ENCODE measurements at regions not wholly inside any gene's neighbourhood (a gene's known extent, or its start where the extent isn't known, plus 50 kb on each side); places are given as distances from the start of the nearest gene placed in this dataset.

- TF ChIP-seq EZH2phosphoT487 (conservative IDR thresholded peaks at IDR 0.05; ENCODE audit: low read length) (no peak), CTCF (IDR thresholded peaks at IDR 0.05; ENCODE audit: insufficient read depth, low read length, poor library complexity, severe bottlenecking) (no peak)
- H3K9me2 ChIP-seq (replicated peaks; ENCODE audit: insufficient read depth, low read length): no peaks in the 10 kb centered on the region; the same call in 1 of the 2 replicates
- no peak overlapping the region for H3K4me3 ChIP-seq (ENCODE audit: insufficient read depth, low read length, poor library complexity, severe bottlenecking)
- no peak overlapping the region for H3K4me2 ChIP-seq (ENCODE audit: low read depth, low read length, poor library complexity, severe bottlenecking)
- H3F3A ChIP-seq (ENCODE audit: insufficient read depth): no peaks in the 10 kb centered on the region
- no peaks in the 10 kb centered on the region for H4K20me1 ChIP-seq (ENCODE audit: low read depth, low read length)
- no peaks in the 10 kb centered on the region for H3K27me3 ChIP-seq (ENCODE audit: low read length)
- no peak overlapping the region for H3K9ac ChIP-seq (ENCODE audit: low read length)
- no peak overlapping the region for H3K27ac ChIP-seq (ENCODE audit: low read depth, low read length)
- no peaks in the 10 kb centered on the region for H3K79me2 ChIP-seq (ENCODE audit: insufficient read depth, low read length)
- H3K9me3 ChIP-seq (ENCODE audit: insufficient read depth, low read length): no peaks in the 10 kb centered on the region
- H3K36me3 ChIP-seq (ENCODE audit: low read length): no peaks in the 10 kb centered on the region
- H2AFZ ChIP-seq (ENCODE audit: low read depth, low read length, severe bottlenecking): no peak overlapping the region
These were observed 263.8 kb upstream of the LCORL start for GRCh38 chr4:18285357-18285756.

DNA sequence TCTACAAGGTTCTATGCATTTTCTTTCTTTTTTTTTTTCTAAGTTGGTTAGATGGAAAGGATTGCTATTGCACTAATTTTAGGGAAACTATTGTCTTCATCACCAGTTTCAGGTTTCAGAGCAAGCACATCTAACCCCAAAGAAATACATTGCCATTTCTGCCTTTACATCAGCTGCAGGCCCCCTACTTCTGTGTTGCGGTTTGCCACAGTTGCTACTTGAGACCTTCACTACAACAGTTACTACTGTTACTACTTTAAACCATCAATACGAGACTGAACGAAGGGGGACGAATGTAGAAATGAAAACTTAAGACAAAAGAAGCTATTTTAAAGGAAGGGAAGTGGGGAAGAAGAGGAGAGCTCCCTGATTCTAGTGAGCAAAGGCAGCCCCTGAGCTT, 256.7 kb upstream of the LCORL start:
- no peaks in the 10 kb centered on the region for H3K9me3 ChIP-seq (ENCODE audit: insufficient read depth, low read length)
- H3K27ac ChIP-seq (ENCODE audit: low read depth, low read length): no peak overlapping the region
- no peak overlapping the region for H3K4me2 ChIP-seq (ENCODE audit: low read depth, low read length, poor library complexity, severe bottlenecking)
- no peaks in the 10 kb centered on the region for H3K36me3 ChIP-seq (ENCODE audit: low read length)
- H3K79me2 ChIP-seq (ENCODE audit: insufficient read depth, low read length): no peaks in the 10 kb centered on the region
- no peaks in the 10 kb centered on the region for H3F3A ChIP-seq (ENCODE audit: insufficient read depth)
- no peak overlapping the region for H2AFZ ChIP-seq (ENCODE audit: low read depth, low read length, severe bottlenecking)
- no peaks in the 10 kb centered on the region for H4K20me1 ChIP-seq (ENCODE audit: low read depth, low read length)
- H3K27me3 ChIP-seq (ENCODE audit: low read length): no peaks in the 10 kb centered on the region
- H3K9ac ChIP-seq (ENCODE audit: low read length): no peak overlapping the region
- H3K9me2 ChIP-seq (replicated peaks; ENCODE audit: insufficient read depth, low read length): no peaks in the 10 kb centered on the region
- TF ChIP-seq EZH2phosphoT487 (conservative IDR thresholded peaks at IDR 0.05; ENCODE audit: low read length) (no peak), CTCF (IDR thresholded peaks at IDR 0.05; ENCODE audit: insufficient read depth, low read length, poor library complexity, severe bottlenecking) (no peak)
- no peak overlapping the region for H3K4me3 ChIP-seq (ENCODE audit: insufficient read depth, low read length, poor library complexity, severe bottlenecking)

DNA sequence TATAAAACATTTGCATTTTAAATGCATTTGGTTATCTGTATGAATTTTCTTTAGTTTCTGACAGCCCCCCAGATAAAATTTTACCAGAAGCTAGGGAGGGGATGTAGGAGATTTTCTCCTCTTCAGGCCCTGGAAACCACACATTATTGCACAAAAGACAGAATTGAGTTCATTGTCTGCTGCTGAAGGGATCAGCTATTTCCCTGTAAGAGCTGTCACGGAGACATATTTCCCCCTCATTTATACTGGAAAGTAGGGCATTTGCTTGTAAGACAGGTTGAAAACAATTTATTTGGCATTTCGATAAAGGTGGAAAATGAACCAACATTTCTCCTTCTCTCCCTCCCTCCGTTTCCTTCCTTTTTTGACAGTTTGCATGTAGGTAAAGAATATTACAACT, 241.3 kb upstream of the LCORL start:
- no peaks in the 10 kb centered on the region for H3F3A ChIP-seq (ENCODE audit: insufficient read depth)
- no peaks in the 10 kb centered on the region for H3K79me2 ChIP-seq (ENCODE audit: insufficient read depth, low read length)
- H3K9me2 ChIP-seq (replicated peaks; ENCODE audit: insufficient read depth, low read length): no peaks in the 10 kb centered on the region
- no peak for TF ChIP-seq CTCF (IDR thresholded peaks at IDR 0.05; ENCODE audit: insufficient read depth, low read length, poor library complexity, severe bottlenecking)
- no peak for TF ChIP-seq EZH2phosphoT487 (conservative IDR thresholded peaks at IDR 0.05; ENCODE audit: low read length)
- no peak overlapping the region for H3K9ac ChIP-seq (ENCODE audit: low read length)
- no peaks in the 10 kb centered on the region for H3K27me3 ChIP-seq (ENCODE audit: low read length)
- H3K4me3 ChIP-seq (ENCODE audit: insufficient read depth, low read length, poor library complexity, severe bottlenecking): no peak overlapping the region
- no peak overlapping the region for H2AFZ ChIP-seq (ENCODE audit: low read depth, low read length, severe bottlenecking)
- no peaks in the 10 kb centered on the region for H4K20me1 ChIP-seq (ENCODE audit: low read depth, low read length)
- no peaks in the 10 kb centered on the region for H3K36me3 ChIP-seq (ENCODE audit: low read length)
- H3K9me3 ChIP-seq (ENCODE audit: insufficient read depth, low read length): no peaks in the 10 kb centered on the region
- H3K27ac ChIP-seq (ENCODE audit: low read depth, low read length): no peak overlapping the region
- no peak overlapping the region for H3K4me2 ChIP-seq (ENCODE audit: low read depth, low read length, poor library complexity, severe bottlenecking)

Data from SU-DHL-6 (cell line).